Peyer's patch (tissue), 4 donors: ENCODE measurements at regions not wholly inside any gene's neighbourhood (a gene's known extent, or its start where the extent isn't known, plus 50 kb on each side); places are given as distances from the start of the nearest gene placed in this dataset.

Experiments used
- POLR2A ChIP-seq, 2 donors: fragments of 450-650 bp; IDR thresholded peaks; one replicate each; pipeline ENCODE4 v1.5.1; 2017; ENCODE audit warnings: antibody characterized with exemption in 2 of 2, mild to moderate bottlenecking in 2 of 2, moderate library complexity in 2 of 2
- TF ChIP-seq, protein P1 (sequence below), 6 experiments: fragments of 450-650 bp in 4 of 6; fragments of 200-600 bp in 2 of 6; sonication (generic) in 1 of 6; IDR thresholded peaks; one replicate each; pipeline ENCODE4 v1.5.1; 2017 to 2019; ENCODE audit warnings: antibody characterized with exemption in 6 of 6, mild to moderate bottlenecking in 3 of 6, moderate library complexity in 1 of 6

DNA sequence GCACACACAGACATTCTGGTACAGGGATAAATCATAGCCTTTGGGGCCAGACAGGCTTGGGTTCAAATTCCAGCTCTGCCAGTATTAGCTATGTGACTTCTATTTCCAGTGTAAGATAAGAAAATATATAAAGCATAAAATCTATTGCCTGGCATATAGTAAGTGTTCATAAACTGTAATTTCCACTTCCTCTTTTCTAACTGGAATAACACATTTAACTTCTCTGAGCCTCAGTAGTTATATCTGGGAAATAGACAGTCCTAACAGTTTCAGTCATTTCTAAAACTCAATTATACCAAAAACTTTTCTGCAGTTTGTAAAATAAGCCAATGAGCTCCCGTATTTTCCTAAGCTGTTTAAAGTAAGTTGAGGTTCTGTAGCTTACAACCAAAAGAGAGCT lies 351.4 kb downstream of the ZNF326 start:
- TF ChIP-seq, protein P1, sequence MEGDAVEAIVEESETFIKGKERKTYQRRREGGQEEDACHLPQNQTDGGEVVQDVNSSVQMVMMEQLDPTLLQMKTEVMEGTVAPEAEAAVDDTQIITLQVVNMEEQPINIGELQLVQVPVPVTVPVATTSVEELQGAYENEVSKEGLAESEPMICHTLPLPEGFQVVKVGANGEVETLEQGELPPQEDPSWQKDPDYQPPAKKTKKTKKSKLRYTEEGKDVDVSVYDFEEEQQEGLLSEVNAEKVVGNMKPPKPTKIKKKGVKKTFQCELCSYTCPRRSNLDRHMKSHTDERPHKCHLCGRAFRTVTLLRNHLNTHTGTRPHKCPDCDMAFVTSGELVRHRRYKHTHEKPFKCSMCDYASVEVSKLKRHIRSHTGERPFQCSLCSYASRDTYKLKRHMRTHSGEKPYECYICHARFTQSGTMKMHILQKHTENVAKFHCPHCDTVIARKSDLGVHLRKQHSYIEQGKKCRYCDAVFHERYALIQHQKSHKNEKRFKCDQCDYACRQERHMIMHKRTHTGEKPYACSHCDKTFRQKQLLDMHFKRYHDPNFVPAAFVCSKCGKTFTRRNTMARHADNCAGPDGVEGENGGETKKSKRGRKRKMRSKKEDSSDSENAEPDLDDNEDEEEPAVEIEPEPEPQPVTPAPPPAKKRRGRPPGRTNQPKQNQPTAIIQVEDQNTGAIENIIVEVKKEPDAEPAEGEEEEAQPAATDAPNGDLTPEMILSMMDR (IDR thresholded peaks at IDR 0.05), result no peak
- TF ChIP-seq POLR2A (IDR thresholded peaks at IDR 0.05), result no peak
